NCI-H2081 treated with DMSO at 0.1 percent for 48 hours (cell line): ENCODE measurements at regions not wholly inside any gene's neighbourhood (a gene's known extent, or its start where the extent isn't known, plus 50 kb on each side); places are given as distances from the start of the nearest gene placed in this dataset.
"Not testable (repeated sequence)": the region's sequence is repeated elsewhere in the genome, so short reads cannot be mapped to it uniquely, and the experiment has no call there.

ENCODE experiments used
- DNase-seq: peaks from one replicate; lab custom pipeline; 2025; lab: John Stamatoyannopoulos, UW

- DNase-seq, result no peak
Measured at GRCh38 chr6:76843054-76843822, 620.1 kb downstream of the HTR1B start.

DNA sequence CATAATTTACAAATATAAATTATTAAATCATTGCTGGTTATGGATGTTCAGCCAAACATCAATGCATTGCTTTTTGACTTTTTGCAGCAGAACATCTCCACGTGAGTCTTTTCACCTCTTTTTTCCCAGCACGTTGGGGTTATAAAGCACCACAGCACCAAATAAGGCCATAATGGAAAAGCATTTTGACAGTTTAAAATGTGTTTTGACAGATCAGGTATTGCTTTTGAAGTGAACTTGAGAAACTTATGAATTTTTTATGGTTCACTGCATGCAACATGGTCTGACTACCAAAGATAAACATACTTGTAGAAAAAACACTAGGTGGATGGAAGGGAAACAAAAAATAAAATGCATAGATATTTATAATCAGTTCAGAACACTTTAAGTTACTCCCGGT is 622.4 kb downstream of the HTR1B start:
- no peak for DNase-seq

GRCh38 chr6:76840041-76840745 is 623.1 kb downstream of the HTR1B start:
- no peak for DNase-seq

DNA sequence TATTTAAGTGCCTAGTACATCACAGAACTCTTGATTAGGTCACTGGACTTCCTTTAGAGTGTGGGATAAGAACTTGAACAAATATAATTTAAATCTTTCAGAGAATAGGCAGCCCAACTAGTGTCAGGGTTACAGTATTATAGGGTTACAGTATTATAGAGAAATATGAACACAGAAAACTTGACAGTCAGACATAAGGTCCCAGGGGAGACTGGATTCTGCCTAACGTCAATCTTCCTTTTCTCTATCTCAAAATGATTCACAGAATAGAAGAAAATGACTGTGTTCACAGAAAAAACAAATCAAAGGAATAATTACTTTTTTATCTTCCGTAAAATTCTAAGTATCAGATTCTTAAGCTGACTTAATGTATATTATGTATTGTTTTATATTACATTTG is 623.8 kb downstream of the HTR1B start:
- no peak for DNase-seq

- no peak for DNase-seq
Measured at GRCh38 chr6:76837564-76837963, 625.7 kb downstream of the HTR1B start.

GRCh38 chr6:76835695-76836094 is 627.6 kb downstream of the HTR1B start:
- no peak for DNase-seq

GRCh38 chr6:76835293-76835692 is 628.0 kb downstream of the HTR1B start:
- no peak for DNase-seq

- DNase-seq, result no peak
Measured at GRCh38 chr6:76834399-76834798, 628.9 kb downstream of the HTR1B start.

DNA sequence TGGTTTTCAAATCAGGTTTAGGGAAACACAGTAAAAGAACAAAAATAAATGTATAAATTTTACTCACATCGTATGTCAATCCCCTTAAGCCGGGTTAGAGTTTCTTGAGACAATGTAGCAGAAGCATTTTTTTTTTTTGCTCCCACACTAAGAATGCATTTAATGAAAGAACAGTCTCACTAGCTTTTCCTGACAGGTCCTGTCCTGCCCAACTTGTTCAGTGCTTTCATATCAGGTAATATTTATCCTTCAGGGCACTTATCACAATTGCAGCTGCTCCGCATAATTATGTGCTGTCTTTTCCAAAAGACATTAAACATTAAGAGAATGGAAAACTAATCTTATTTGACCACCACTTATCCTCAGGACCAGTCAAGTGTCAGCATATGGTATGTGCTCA is 632.0 kb downstream of the HTR1B start:
- DNase-seq, result no peak

DNA sequence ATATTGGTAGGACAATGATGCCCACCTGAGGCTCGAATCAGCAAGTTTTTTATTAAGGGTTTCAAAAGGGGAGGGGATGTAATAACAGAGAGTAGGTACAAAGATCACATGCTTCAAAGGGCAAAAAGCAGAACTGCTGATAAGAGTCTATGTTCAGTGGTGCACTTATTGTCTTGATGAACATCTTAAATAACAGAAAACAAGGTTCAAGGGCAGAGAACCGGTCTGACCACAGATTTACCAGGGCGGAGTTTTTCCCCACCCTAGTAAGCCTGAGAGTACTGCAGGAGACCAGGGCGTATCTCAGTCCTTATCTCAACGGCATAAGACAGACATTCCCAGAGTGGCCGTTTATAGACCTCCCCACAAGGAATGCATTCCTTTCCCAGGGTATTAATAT is 639.7 kb downstream of the HTR1B start:
- not testable (repeated sequence) for DNase-seq

- DNase-seq, result no peak
Measured at GRCh38 chr6:76818451-76818850, 644.8 kb downstream of the HTR1B start.

DNA sequence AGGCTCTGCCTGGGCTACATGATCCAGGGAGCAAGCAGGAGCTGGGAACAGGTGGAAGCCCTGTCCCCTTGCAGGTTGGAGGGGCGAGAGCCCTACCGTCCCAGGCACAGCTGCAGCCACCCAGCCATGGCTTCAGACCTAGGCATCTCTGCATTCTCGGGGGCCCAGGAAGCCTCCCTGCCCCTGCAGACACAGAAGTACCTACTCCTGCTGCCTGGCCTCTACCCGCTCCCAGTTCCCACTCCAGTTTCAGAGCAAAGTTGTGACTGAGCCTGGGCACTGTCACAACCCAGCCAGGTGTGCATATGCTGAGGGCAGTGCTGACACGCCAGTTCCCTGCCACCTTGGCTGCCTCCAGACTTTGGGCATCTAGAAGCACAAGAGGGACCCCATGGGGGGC is 645.9 kb downstream of the HTR1B start:
- DNase-seq, result no peak

DNA sequence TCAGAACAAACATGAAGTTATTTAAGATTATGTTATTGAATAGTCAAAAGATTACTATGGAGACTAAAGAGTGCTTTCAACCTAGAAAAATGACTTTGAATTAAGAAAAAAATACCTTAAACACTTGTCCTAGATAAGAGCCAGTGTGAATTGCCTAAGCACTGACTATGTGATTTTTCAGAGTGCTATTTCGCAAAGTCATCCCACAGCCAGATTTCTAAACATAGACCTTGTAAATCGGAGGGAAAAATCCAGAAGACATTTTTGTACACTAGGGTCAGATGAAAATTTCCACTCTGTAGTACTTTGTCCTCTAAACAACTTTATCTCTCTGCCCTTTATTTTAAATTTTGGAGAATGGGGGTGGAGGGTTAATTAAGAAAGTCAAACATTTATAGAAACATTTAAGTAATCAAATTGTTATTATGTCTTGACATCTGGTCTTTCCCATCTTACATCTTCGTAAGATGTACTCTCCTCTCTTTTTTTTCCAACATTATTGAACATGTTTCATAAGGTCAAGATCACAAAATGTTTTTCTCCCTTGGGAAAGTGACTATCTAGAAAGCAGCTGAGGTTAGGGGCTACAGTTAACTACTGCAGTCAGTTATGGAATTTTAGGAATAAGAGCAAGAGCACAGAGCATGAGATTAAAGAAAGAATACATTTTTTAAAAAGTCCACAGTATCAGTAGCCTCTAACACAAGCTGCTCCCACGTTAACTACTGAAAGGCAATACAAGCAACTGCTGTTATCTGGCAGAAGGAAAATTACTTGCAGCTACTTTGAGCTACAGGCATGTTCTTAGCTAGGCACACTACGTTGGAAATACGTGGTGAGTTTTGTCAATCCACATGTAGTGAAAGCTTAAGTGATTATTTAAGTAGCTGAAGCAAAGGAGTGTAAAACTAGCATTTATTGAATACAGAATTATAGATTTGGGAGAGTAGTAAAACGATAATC is 648.5 kb downstream of the HTR1B start:
- DNase-seq, result no peak

DNA sequence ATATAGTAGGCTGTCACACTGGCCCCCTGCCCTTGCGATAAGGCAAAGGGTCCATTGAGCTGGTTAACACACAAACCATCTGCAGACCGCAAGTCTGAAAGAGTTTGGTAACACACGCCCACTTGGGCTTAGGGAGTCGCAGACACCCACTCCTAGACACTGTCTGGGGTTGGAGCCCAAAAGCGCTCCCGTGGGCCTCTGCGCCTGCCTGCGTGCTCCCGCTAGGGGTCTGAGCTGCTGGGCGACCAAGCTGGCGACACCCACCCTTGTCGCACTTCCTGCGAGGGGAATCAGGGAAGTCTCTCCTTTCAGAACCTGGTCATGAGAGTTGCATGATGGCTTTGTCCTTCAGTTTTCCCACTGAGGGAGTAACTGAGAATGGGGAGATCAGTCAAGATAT is 653.0 kb downstream of the HTR1B start:
- no peak for DNase-seq

GRCh38 chr6:76803038-76803580 is 660.2 kb downstream of the HTR1B start:
- DNase-seq, result no peak

GRCh38 chr6:76792394-76792793 is 670.9 kb downstream of the HTR1B start:
- no peak for DNase-seq

- DNase-seq, result no peak
Measured at GRCh38 chr6:76790881-76791280, 672.4 kb downstream of the HTR1B start.

DNA sequence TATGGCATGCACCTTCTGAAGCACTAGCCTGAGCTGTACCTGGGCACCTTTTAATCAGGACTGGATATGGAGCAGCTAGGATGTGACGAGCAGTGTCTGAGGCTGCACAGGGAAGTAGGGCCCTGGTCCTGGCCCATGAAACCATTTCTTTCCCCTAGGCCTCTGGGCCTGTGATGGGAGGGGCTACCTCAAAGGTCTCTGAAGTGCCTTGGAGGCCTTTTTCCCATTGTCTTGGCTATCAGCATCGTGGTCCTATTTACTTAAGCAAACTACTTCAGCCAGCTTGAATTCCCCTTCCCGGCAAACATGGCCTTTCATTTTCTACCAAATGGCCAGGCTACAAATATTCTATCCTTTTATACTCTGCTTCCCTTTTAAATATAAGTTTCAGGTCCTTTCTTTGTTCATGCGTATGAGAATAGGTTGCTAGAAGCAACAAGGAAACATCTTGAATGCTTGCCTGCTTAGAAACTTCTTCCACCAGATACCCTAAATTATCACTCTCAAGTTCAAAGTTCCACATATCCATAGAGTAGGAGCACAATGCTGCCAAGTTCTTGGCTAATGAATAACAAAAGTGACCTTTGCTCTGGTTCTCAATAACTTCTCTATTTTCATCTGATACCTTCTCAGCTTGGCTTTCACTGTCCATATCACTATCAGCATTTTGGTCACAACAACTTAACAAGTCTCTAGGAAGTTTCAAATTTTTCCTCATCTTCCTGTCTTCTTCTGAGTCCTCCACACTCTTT is 673.1 kb downstream of the HTR1B start:
- no peak for DNase-seq

DNA sequence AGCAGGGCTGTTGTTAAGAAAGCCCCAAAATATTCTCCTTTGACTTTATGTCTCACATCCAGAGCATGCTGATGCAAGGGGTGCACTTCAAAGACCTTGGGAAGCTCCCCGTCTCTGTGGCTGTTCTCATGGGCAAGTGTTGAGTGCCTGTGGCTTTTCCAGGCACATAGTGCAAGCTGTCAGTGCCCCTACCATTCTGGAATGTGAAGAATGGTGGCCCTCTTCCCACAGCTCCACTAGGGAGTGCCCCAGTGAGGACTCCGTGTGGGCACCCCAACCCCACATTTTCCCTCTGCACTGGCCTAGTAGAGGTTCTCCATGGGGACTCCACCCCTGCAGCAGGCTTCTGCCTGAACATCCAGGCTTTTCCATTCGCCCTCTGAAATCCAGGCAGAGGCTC is 673.7 kb downstream of the HTR1B start:
- DNase-seq, result no peak

DNA sequence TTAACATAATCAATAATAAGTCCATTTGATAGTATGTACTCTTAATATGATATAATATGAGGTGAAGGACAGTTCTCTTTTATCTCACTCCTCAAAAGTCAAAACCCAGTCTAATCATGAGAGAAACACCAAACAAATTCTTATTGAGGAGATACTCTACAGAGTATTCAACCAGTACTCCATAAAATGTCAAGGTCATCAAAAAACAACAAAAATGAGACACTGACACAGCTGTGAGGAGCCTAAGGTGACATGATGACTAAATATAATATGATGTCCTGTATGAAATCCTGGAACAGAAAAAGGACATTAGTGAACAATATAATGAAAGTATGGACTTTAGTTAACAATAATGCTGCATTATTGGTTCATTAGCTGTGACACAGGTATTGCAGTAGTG is 675.1 kb downstream of the HTR1B start:
- DNase-seq, result no peak

DNA sequence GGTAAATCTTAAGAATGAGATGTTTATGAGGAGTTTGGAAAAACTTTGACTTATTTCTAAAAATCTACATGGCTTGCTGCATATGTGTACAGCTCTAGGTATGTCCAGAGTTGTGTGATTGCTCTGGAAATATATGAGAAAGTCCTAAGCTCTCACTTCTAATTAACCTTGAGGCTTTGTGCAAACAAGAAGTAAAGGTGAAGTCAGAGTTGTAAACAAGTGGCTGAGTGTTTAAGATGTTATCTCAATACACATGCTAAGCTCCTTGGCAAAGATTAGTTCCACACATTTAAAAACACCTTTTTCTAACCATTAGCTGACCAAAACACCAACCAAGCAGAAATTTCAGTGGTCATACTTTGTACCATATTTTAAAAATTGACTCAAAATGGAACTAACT is 684.2 kb downstream of the HTR1B start:
- DNase-seq, result no peak

- no peak for DNase-seq
Measured at GRCh38 chr6:76776876-76777275, 686.4 kb downstream of the HTR1B start.
